Frontal cortex (tissue), 3 donors: ENCODE measurements at regions not wholly inside any gene's neighbourhood (a gene's known extent, or its start where the extent isn't known, plus 50 kb on each side); places are given as distances from the start of the nearest gene placed in this dataset.
"Not testable (repeated sequence)": the region's sequence is repeated elsewhere in the genome, so short reads cannot be mapped to it uniquely, and the experiment has no call there.

ENCODE experiments used
- DNase-seq, 2 donors: peaks; one replicate each; pipeline ENCODE4 v3.0.0; 2012; ENCODE audit warnings: low spot score in 2 of 2
- FAIRE-seq: peaks from 2 replicates; lab custom pipeline; 2012; peaks lifted over from hg19 to GRCh38; lab: Jason Lieb, UNC
- donor health status: control.
- donor health status: control.
- donor health status: control.

- DNase-seq (no peak), FAIRE-seq (no peak)
Observed at GRCh38 chrX:4655743-4656142, 942.3 kb upstream of the PRKX start.

DNA sequence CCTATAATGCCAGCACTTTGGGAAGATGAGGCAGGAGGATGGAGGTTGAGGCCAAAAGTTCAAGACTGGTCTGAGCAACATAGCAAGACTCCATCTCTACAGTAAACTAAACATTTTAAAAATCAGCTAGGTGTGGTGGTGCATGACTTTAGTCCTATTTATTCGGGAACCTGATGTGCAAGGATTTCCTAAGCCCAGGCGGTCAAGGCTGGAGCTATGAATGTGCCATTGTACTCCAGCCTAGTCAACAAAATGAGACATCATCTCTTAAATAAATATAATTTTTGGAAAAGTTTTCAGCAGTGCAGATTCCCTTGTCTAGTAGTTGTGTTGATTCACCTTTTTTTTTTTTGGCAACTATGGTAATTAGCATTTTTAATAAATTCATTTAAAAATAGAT is 928.7 kb upstream of the PRKX start:
- no peak for FAIRE-seq
- no peak for DNase-seq

DNA sequence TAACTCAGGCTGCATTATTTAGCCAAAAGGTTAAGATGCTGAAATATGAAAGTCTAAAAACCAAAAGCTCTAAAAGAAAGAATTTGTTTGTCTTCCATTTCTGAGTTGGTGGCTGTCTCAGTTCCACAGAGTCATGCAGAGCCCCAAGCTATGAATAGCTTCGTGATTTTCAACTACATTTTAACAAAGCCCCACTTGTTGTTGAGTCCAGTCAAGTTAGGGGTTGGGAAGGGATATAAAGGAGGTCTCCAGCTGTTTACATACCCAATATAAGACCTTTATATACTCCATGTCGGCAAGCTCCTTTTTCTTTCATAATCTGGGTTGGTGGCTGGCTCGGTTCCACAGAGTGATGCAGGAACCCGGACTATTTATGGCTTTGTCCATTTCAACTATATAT is 924.6 kb upstream of the PRKX start:
- FAIRE-seq (no peak), DNase-seq (no peak)

DNA sequence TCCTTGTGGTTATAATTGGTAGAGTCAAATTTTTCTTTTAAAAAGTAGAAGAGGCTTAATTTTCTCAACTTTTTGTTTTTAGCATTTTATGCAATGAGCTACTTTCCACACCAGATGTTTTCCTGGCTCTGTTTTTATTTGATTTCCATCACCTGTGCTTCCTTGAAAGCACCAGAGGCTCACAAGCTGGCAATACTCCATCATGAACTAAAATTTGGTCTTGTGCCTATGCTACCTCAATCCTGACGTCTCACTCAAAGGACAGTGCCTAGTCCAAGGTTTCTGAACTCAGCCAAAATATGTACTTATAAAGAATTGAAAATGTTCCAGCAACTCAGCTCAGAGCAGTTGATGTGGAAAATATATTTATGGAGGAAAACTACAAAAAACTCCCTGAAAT is 914.0 kb upstream of the PRKX start:
- DNase-seq (no peak), FAIRE-seq (no peak)

- DNase-seq (no peak), FAIRE-seq (no peak)
Observed at GRCh38 chrX:4622486-4623167, 909.2 kb upstream of the PRKX start.

DNA sequence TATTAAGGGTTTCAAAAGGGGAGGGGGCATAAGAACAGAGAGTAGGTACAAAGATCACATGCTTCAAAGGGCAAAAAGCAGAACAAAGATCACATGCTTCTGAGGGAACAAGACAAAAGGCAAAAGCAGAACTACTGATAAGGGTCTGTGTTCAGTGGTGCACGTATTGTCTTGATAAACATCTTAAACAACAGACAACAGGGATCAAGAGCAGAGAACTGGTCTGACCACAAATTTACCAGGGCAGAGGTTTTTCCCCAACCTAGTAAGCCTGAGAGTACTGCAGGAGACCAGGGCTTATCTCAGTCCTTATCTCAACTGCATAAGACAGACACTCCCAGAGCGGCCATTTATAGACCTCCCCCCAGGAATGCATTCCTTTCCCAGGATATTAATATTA is 900.2 kb upstream of the PRKX start:
- not testable (repeated sequence) for DNase-seq, FAIRE-seq

- FAIRE-seq: no peak
Observed at GRCh38 chrX:4588893-4589292, 875.4 kb upstream of the PRKX start.

GRCh38 chrX:4588466-4588865 is 875.0 kb upstream of the PRKX start:
- no peak for FAIRE-seq
- no peak for DNase-seq

More at GRCh38 chrX:4588893-4589292, 875.4 kb upstream of the PRKX start:
- no peak for DNase-seq

DNA sequence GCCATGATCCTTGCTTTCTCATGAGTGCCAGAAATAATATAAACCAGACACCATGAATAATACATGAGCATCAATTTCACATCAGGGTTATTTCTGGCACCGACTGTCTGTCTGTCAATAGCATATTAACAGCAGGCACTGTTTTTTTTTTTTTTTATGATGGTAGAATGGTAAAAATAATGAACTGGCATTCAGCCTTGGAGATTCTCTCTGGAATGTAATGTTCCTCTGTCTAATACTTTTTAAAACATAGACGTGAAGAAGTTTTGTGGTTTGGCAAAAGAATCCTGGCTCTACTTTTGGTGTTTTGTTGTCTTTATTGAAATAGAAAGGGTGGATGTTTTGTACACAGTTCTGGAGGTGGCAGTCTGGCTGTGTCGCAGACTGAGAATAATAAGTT is 874.6 kb upstream of the PRKX start:
- FAIRE-seq (no peak), DNase-seq (no peak)

GRCh38 chrX:4579999-4580398 is 866.5 kb upstream of the PRKX start:
- no peak for DNase-seq
- FAIRE-seq: no peak

DNA sequence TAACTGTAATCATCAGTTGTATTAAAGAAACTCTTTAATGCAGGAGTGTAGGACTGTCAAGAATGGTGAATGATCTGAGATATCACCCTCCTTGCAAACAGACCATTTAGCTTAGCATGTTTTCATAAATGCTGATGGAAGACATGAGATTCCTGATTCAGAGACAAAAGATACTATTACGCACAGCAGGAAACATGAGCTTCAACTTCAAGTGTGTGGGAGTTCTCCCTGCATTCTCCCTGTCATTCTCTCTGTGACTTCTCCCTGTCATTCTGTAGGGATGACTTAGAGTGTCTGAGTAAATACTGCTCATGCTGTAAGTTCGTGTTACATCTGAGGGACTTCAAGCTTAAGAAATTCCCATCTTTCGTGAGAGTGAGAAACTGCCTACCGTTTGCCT is 866.0 kb upstream of the PRKX start:
- FAIRE-seq (no peak), DNase-seq (no peak)

DNA sequence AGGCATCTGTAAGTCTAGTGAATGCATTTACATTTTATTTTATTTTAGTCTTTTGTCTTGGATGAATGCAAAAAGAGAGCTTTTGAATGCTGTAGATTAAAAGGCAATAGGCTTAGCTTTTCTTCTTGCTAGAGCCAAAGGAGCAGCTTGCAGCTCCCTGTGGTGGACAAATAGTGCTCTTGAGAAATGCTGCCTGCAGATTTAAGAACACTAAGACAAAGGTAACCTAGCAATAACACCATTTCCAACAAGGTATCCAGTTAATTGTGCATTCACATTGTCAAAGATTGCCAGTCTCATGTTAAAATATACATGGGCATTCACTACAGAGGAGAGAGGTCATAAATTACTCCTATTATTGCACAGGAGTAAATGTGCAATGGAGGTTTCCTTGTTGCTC is 859.2 kb upstream of the PRKX start:
- no peak for DNase-seq
- no peak for FAIRE-seq

- DNase-seq (no peak), FAIRE-seq (no peak)
Observed at GRCh38 chrX:4570151-4570550, 856.7 kb upstream of the PRKX start.

DNA sequence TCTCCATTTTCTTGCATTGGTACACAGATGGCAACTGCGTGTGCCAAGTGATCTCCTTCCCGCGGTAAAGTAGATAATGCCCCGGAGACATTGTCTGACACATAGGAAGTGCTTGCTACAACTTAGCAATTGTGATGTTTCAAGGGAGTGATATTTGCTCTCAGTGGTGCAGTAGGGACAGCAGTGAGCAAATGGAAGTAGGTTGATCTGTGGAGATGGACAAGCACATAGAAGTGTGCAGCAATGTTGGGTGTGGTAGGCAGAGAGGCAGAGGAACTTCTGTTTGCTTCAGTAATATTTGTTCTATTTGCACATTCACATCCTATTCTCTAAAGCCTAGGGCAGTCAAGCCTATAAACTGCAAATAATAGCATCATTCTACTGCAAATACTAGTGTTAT is 846.7 kb upstream of the PRKX start:
- no peak for DNase-seq
- FAIRE-seq: no peak

DNA sequence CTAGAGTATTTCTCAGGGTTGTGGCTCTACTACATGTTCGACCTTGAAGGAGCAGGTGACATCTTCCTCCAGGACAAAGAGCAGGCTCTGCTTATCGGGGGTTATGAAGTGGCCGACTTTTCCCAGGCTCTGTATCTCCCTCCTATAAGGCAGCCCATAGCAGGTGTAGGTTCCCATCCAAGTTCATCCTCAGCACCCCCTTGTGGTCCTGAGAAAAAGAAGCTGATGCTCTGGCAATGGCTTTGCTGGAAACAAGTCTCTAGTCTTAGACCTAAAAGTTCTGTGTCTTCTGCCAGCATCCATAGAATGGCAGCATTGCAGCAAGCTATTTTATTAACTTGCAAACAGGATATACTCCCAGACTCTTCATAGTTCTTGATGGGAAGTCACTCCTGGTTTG is 836.6 kb upstream of the PRKX start:
- DNase-seq (no peak), FAIRE-seq (no peak)

GRCh38 chrX:4547213-4547836 is 833.9 kb upstream of the PRKX start:
- peak; percentile 10 to 14 for DNase-seq
- no peak for FAIRE-seq

GRCh38 chrX:4546178-4546577 is 832.7 kb upstream of the PRKX start:
- not testable (repeated sequence) for FAIRE-seq

DNA sequence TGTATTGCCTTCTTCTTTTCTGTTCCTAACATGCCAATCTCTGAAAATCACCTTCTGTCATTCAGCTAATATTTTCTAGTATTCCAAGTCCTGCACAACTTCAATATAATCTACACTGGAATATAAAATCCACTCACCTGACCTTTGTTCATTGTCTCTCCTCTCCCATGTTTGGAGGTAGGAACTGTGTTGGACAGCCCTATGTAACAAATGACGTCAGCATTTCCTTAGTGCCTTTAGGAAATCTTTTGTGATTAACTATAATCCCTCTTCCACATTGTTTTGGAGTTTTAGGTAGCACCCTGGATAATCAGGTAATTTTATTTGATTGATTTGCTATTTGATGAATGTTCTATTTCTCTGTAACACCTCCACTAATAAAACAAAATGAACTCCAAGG is 814.8 kb upstream of the PRKX start:
- no peak for DNase-seq
- FAIRE-seq: no peak

More at GRCh38 chrX:4546178-4546577, 832.7 kb upstream of the PRKX start:
- DNase-seq: not testable (repeated sequence)

DNA sequence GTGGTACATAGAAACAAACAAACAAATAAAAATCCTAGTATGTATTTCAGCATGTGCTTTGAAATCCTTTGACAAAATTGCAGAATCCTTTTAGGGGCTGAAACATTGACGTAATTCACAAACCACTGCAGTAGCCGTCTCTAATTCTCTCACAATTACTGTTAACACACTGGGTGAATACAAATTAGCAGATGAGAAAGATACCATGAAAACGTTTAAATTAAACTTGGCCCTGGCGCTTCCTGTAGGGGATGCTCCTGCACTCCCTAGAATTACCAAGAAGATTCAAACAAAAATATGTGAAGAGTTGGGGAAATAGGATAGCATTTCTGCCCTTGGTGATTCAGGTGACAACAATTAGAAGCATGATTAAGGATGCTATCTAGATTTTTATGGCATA is 772.5 kb upstream of the PRKX start:
- FAIRE-seq: no peak
- peak in 1 of 2 donors; percentile 2 for DNase-seq

DNA sequence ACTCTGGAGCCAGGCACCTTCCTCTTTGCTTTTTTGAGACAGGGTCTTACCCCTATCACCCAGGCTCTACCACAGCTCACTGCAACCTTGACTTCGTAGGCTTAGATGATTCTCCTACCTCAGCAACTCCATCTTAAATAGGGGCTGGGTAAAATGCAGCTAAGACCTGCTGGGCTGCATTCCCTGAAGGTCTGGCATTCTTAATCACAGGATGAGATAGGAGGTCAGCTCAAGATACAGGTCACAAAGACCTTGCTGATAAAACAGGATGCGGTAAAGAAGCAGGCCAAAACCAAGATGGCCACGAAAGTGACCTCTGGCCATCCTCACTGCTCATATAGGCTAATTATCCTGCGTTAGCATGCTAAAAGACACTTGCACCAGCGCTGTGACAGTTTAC is 770.8 kb upstream of the PRKX start:
- no peak for FAIRE-seq
- DNase-seq: no peak

DNA sequence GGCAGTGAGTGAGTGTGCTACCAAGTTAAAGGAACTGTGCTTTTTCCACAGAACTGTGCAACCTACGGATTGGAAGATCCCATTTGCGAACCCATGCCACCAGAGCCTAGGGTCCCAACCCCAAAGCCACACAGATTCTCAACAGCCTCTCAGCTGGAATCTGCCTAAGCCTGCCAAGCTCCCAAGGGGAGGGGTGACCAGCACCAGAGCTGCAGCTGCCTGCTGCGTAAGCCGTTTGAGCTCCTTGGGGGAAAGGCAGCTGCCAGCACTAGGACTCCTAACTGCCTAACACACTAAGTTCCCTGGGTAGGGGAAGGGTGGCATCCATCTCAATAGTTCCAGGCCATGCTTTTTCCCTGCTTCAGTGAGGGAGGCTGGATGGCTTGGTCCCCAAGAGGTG is 738.1 kb upstream of the PRKX start:
- FAIRE-seq (no peak), DNase-seq (no peak)

- DNase-seq: no peak
- no peak for FAIRE-seq
Observed at GRCh38 chrX:4450177-4450576, 736.7 kb upstream of the PRKX start.
